Endothelial cell of umbilical vein (primary cell): ENCODE measurements at regions not wholly inside any gene's neighbourhood (a gene's known extent, or its start where the extent isn't known, plus 50 kb on each side); places are given as distances from the start of the nearest gene placed in this dataset.

Experiments used
- BruUV-seq: library from RNA; stranded (reverse); fragments of 400-500 nt; replicated peaks from 2 replicates; lab custom pipeline; 2021; lab: Mats Ljungman, UMichigan
- CTCF ChIA-PET: fragments of 300-600, 350-600 bp; sonication (Branson Sonifier 250); formaldehyde crosslinking; loops from one replicate; lab custom pipeline; 2021; ENCODE audit warnings: antibody characterized with exemption, inconsistent platforms; lab: Charles Lee
- POLR2A ChIA-PET: fragments of 300-600, 350-600 bp; sonication (Branson Sonifier 250); formaldehyde crosslinking; loops from one replicate; lab custom pipeline; 2021; ENCODE audit warnings: antibody characterized with exemption, inconsistent platforms; lab: Charles Lee
- DNase-seq: peaks from one replicate; pipeline ENCODE4 v3.0.0-alpha.2; 2011; ENCODE audit warnings: low read depth, low spot score
- FAIRE-seq: peaks from 2 replicates; lab custom pipeline; 2011; peaks lifted over from hg19 to GRCh38; lab: Jason Lieb, UNC
- H2AFZ ChIP-seq: 2 replicates; pipeline ENCODE4 v1.6.0; 2012; ENCODE audit warnings: low read depth, low read length, control low read depth, inconsistent platforms
- H3K27ac ChIP-seq: 2 replicates; pipeline ENCODE4 v1.5.1; 2011; ENCODE audit warnings: low read depth, mild to moderate bottlenecking, control low read depth, low read length, moderate library complexity; ENCODE audit not compliant: insufficient read depth
- H3K27me3 ChIP-seq, 2 experiments: 2 replicates each; pipeline versions ENCODE4 v1.6.0 to v1.6.1; 2011; ENCODE audit warnings: low read length in 2 of 2, mixed read lengths in 1 of 2; ENCODE audit not compliant: control insufficient read depth in 2 of 2, insufficient read depth in 2 of 2
- H3K36me3 ChIP-seq, 2 experiments: 2 replicates in 1 of 2; 3 replicates in 1 of 2; pipeline ENCODE4 v1.5.1; 2011; ENCODE audit warnings: low read length in 2 of 2, mild to moderate bottlenecking in 1 of 2, moderate library complexity in 1 of 2; ENCODE audit not compliant: control insufficient read depth in 2 of 2, insufficient read depth in 2 of 2; ENCODE audit errors: extremely low read depth in 1 of 2
- H3K4me1 ChIP-seq: 3 replicates; pipeline ENCODE4 v1.5.1; 2011; ENCODE audit warnings: mild to moderate bottlenecking, low read length; ENCODE audit not compliant: control insufficient read depth, insufficient read depth; ENCODE audit errors: extremely low read depth
- H3K4me2 ChIP-seq: 2 replicates; pipeline ENCODE4 v1.6.1; 2011; ENCODE audit warnings: low read length, control low read depth, mixed read lengths; ENCODE audit not compliant: insufficient read depth
- H3K4me3 ChIP-seq, 3 experiments: fragments of 200-600 bp in 1 of 3; sonication (generic), shearing (Covaris generic) in 1 of 3; replicated peaks in 1 of 3; 2 replicates each; pipeline ENCODE4 v1.5.1; 2011 to 2016; ENCODE audit warnings: control low read depth in 3 of 3, low read length in 3 of 3, mild to moderate bottlenecking in 2 of 3, inconsistent platforms in 1 of 3, low read depth in 1 of 3, moderate library complexity in 1 of 3; ENCODE audit not compliant: insufficient read depth in 1 of 3
- H3K79me2 ChIP-seq: 2 replicates; pipeline ENCODE4 v1.6.0; 2012; ENCODE audit warnings: low read length, inconsistent platforms; ENCODE audit not compliant: control insufficient read depth, insufficient read depth
- H3K9ac ChIP-seq: replicated peaks from 2 replicates; pipeline ENCODE3; 2011; ENCODE audit warnings: low read length, control low read depth; ENCODE audit not compliant: insufficient read depth; ENCODE audit errors: extremely low read depth
- H3K9me1 ChIP-seq: replicated peaks from 3 replicates; pipeline ENCODE4 v1.6.0; 2011; ENCODE audit warnings: mild to moderate bottlenecking, low read length; ENCODE audit not compliant: control insufficient read depth, insufficient read depth; ENCODE audit errors: extremely low read depth
- H3K9me3 ChIP-seq: replicated peaks from 2 replicates; pipeline ENCODE4 v1.5.1; 2012; ENCODE audit warnings: low read length, inconsistent platforms; ENCODE audit not compliant: control insufficient read depth, insufficient read depth
- H4K20me1 ChIP-seq: replicated peaks from 2 replicates; pipeline ENCODE3; 2011; ENCODE audit warnings: mild to moderate bottlenecking, low read length; ENCODE audit not compliant: control insufficient read depth, insufficient read depth; ENCODE audit errors: extremely low read depth
- CTCF ChIP-seq, 2 donors: IDR thresholded peaks; 1 replicate in 1 of 2; 2 replicates in 1 of 2; pipeline ENCODE4 v1.5.1; 2011; ENCODE audit warnings: low read length in 2 of 2, mild to moderate bottlenecking in 2 of 2, moderate library complexity in 2 of 2, control low read depth in 1 of 2, inconsistent platforms in 1 of 2, low read depth in 1 of 2; ENCODE audit not compliant: insufficient read depth in 1 of 2; ENCODE audit errors: extremely low read depth in 1 of 2
- EZH2 ChIP-seq: IDR thresholded peaks from 2 replicates; pipeline ENCODE4 v1.6.1; 2012; ENCODE audit warnings: borderline replicate concordance, low read depth, mild to moderate bottlenecking, moderate library complexity, low read length, inconsistent platforms; ENCODE audit not compliant: severe bottlenecking
- FOS ChIP-seq: IDR thresholded peaks from 2 replicates; pipeline ENCODE4 v1.6.1; 2011; ENCODE audit warnings: mild to moderate bottlenecking, low read length, moderate library complexity, borderline replicate concordance; ENCODE audit not compliant: insufficient read depth
- GATA2 ChIP-seq: IDR thresholded peaks from 2 replicates; pipeline ENCODE4 v1.7.0; 2011; ENCODE audit warnings: low read depth, mild to moderate bottlenecking, moderate library complexity, mixed read lengths, low read length; ENCODE audit not compliant: insufficient read length, insufficient read depth
- JUN ChIP-seq: IDR thresholded peaks from 2 replicates; pipeline ENCODE4 v1.6.1; 2011; ENCODE audit warnings: borderline replicate concordance, low read depth; ENCODE audit not compliant: insufficient read length, insufficient read depth
- MAX ChIP-seq: IDR thresholded peaks from 2 replicates; pipeline ENCODE4 v1.6.1; 2011; ENCODE audit not compliant: insufficient read depth, insufficient read length
- MYC ChIP-seq: IDR thresholded peaks from one replicate; pipeline ENCODE4 v1.6.1; 2011; ENCODE audit warnings: mild to moderate bottlenecking, low read depth, low read length
- POLR2A ChIP-seq: IDR thresholded peaks from 2 replicates; pipeline ENCODE4 v1.6.1; 2012; ENCODE audit warnings: low read depth, mild to moderate bottlenecking, control low read depth, low read length
- POLR2AphosphoS5 ChIP-seq: IDR thresholded peaks from 2 replicates; pipeline ENCODE4 v1.6.1; 2012; ENCODE audit warnings: low read depth, mild to moderate bottlenecking, control low read depth, low read length, moderate library complexity; ENCODE audit not compliant: insufficient read depth
- dilution Hi-C: fragments of 300-500 bp; cut with MboI; formaldehyde crosslinking; loops from one replicate; pipeline ENCODE4 v1.15.0; 2019; ENCODE audit warnings: low sequenced_read_pairs; ENCODE audit not compliant: extremely low pct_ligation_motif_present
- intact Hi-C: fragments of 100-400 bp; cut with micrococcal nuclease; formaldehyde crosslinking; loops from one replicate; pipeline ENCODE4 v1.10.0; 2022

- no peak overlapping the region for H3K4me3 ChIP-seq
- no peaks in the 10 kb centered on the region for H3K9me3 ChIP-seq
- ChIA-PET POLR2A (no interaction called here), CTCF (no interaction called here)
- no peak overlapping the region for H3K9ac ChIP-seq
- H3K79me2 ChIP-seq: no peaks in the 10 kb centered on the region
- no TSS peak for BruUV-seq
- dilution Hi-C loops: no loop called here
- no peaks in the 10 kb centered on the region for H3K9me1 ChIP-seq
- H3K36me3 ChIP-seq: no peaks in the 10 kb centered on the region
- intact Hi-C loops: no loop called here
- DNase-seq (no peak), FAIRE-seq (no peak)
- H3K27ac ChIP-seq: no peak overlapping the region
- no peak overlapping the region for H3K4me2 ChIP-seq
- peaks cover 0 to 3% of the 10 kb centered on the region in 2 experiments for H3K27me3 ChIP-seq
- TF ChIP-seq EZH2 (no peak), FOS (no peak), POLR2AphosphoS5 (no peak), JUN (no peak), CTCF (IDR thresholded peaks at IDR 0.05; ENCODE audit: extremely low read depth in 1 of 2, insufficient read depth in 1 of 2, low read depth in 1 of 2, low read length in 2 of 2) (no peak), GATA2 (no peak), POLR2A (no peak), MAX (no peak), MYC (no peak)
- no peak overlapping the region for H2AFZ ChIP-seq
- H3K4me1 ChIP-seq: no peaks in the 10 kb centered on the region
- H4K20me1 ChIP-seq: no peaks in the 10 kb centered on the region
These were observed 166.5 kb downstream of the CPEB2 start for GRCh38 chr4:15168759-15169158.
